GM18861 (cell line): ENCODE measurements at regions not wholly inside any gene's neighbourhood (a gene's known extent, or its start where the extent isn't known, plus 50 kb on each side); places are given as distances from the start of the nearest gene placed in this dataset.

Experiments used
- ATAC-seq: cut with Tn5 transposase; IDR thresholded peaks from one replicate; pipeline ENCODE4 v1.9.1; 2021; ENCODE audit not compliant: unreplicated experiment

GRCh38 chr6:14705841-14706377 is 540.0 kb upstream of the JARID2 start:
- no peak for ATAC-seq

- ATAC-seq, result no peak
Measured at GRCh38 chr6:14706378-14706929, 539.4 kb upstream of the JARID2 start.

- no peak for ATAC-seq
Measured at GRCh38 chr6:14707276-14707675, 538.6 kb upstream of the JARID2 start.

GRCh38 chr6:14707971-14708465 is 537.9 kb upstream of the JARID2 start:
- ATAC-seq, result no peak

- ATAC-seq, result no peak
Measured at GRCh38 chr6:14709066-14709670, 536.7 kb upstream of the JARID2 start.

GRCh38 chr6:14709900-14710299 is 536.0 kb upstream of the JARID2 start:
- no peak for ATAC-seq

GRCh38 chr6:14710421-14710820 is 535.4 kb upstream of the JARID2 start:
- ATAC-seq, result no peak

GRCh38 chr6:14711056-14711703 is 534.7 kb upstream of the JARID2 start:
- ATAC-seq, result no peak

GRCh38 chr6:14711704-14712379 is 534.0 kb upstream of the JARID2 start:
- ATAC-seq, result no peak

GRCh38 chr6:14713008-14713960 is 532.6 kb upstream of the JARID2 start:
- no peak for ATAC-seq

GRCh38 chr6:14713966-14714631 is 531.8 kb upstream of the JARID2 start:
- ATAC-seq, result no peak

GRCh38 chr6:14715076-14715475 is 530.8 kb upstream of the JARID2 start:
- no peak for ATAC-seq

- ATAC-seq, result no peak
Measured at GRCh38 chr6:14716499-14717146, 529.2 kb upstream of the JARID2 start.

GRCh38 chr6:14717307-14717706 is 528.6 kb upstream of the JARID2 start:
- no peak for ATAC-seq

- ATAC-seq, result no peak
Measured at GRCh38 chr6:14718861-14719260, 527.0 kb upstream of the JARID2 start.

GRCh38 chr6:14719270-14719669 is 526.6 kb upstream of the JARID2 start:
- ATAC-seq, result no peak

GRCh38 chr6:14720411-14721102 is 525.3 kb upstream of the JARID2 start:
- ATAC-seq, result no peak

GRCh38 chr6:14721103-14721758 is 524.6 kb upstream of the JARID2 start:
- no peak for ATAC-seq
